Omental fat pad (tissue), 3 donors: ENCODE measurements at regions not wholly inside any gene's neighbourhood (a gene's known extent, or its start where the extent isn't known, plus 50 kb on each side); places are given as distances from the start of the nearest gene placed in this dataset.

Experiments
- ATAC-seq: fragments of 150-250 bp; one replicate; pipeline ENCODE4 v1.9.1; 2016; ENCODE audit warnings: mild to moderate bottlenecking, moderate library complexity; ENCODE audit not compliant: low FRiP score
- DNase-seq: peaks from one replicate; pipeline ENCODE4 v3.0.0-alpha.2; 2019; ENCODE audit warnings: low spot score
- CTCF ChIP-seq, 3 donors: fragments of 450-650 bp; IDR thresholded peaks; one replicate each; pipeline ENCODE4 v1.5.1; 2016 to 2017; ENCODE audit warnings: antibody characterized with exemption in 3 of 3, mild to moderate bottlenecking in 3 of 3, moderate library complexity in 2 of 3

DNA sequence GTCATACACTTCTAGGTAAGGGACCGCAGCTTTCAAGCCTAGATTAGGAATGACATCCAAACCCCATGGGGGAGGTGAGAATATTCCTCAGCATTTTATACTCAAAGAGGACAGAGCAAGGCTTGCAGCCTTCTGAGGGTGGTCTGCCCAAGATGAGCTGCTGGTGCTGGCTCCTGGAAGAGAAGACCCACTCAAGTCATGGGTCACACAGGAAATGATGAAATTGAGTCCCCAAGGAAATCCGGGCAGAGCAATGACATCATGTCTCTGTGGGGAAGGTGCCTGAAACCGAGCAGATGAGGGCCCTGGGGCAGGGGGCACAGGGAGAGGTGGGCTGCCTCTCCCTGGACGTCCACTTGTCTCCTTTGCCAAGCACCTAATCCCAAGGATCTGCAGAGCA, 468.7 kb downstream of the TSHZ3 start:
- no peak for TF ChIP-seq CTCF (IDR thresholded peaks at IDR 0.05)
- no peak for DNase-seq
- ATAC-seq, result no peak

DNA sequence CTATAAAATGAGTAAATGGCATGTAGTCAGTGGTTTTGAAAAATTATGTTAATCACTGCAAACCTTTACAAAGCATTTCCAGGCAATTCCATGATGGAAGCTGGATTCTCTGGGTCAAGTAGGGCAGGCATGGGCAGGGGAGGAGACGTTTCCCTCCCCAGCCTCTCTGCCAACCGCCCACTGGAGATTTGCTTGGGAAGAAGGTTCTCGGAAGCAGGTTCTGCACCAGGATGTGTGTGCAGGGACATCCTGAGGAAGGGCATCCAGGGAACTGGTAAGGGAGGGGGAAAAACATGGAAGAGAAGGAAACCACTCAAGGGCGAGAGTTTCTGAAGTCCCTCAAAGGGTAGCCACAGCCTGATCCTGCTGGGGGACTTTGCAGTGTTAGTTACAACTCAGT, 469.1 kb downstream of the TSHZ3 start:
- no peak for TF ChIP-seq CTCF (IDR thresholded peaks at IDR 0.05)
- ATAC-seq (no peak), DNase-seq (no peak)

DNA sequence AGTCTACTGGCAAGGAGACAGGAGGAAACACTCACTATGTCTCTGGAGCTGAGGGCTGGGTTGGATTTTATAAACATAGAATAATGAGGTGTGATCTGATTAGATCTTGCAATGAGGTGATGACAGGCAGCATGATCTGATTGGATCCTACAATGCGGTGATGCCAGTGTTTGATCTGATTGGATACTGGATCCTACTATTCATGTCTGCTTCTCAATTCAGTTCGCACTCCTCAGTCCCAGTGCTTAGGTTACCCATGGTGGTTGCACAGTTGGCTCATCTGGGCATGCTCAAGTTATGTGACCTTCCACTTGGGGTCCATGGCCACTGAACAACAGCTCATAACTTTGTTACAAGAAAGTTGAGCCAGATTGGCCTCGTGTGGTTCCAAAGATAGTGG, 469.5 kb downstream of the TSHZ3 start:
- DNase-seq (no peak), ATAC-seq (no peak)
- no peak for TF ChIP-seq CTCF (IDR thresholded peaks at IDR 0.05)

- no peak for DNase-seq
- no peak for TF ChIP-seq CTCF (IDR thresholded peaks at IDR 0.05)
- ATAC-seq, result no peak
These were observed 470.0 kb downstream of the TSHZ3 start for GRCh38 chr19:30879225-30879624.

DNA sequence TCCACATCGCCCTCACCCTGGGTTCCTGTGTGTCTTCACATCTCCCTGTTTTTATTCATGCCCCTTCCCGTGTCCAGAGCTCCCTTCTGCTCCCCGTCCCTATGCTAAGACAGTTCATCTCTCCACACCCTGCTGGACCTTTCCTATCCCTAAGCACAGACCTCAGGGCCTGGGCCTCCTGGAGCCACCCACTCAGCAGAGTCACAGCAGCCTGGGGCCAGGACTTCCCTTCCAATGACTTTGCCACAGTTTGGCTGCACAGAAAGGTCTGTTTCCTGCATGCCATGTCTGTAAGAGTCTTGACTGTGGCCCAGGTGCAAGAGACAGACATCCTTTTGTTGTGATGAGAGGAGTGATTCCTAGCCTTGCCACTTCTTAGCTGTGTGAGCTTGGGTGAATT, 470.7 kb downstream of the TSHZ3 start:
- no peak for TF ChIP-seq CTCF (IDR thresholded peaks at IDR 0.05)
- ATAC-seq, result no peak

GRCh38 chr19:30877661-30878113, 471.5 kb downstream of the TSHZ3 start:
- ATAC-seq (no peak), DNase-seq (no peak)
- TF ChIP-seq CTCF (IDR thresholded peaks at IDR 0.05), result no peak

More for the DNA sequence above, 470.7 kb downstream of the TSHZ3 start:
- no peak for DNase-seq

DNA sequence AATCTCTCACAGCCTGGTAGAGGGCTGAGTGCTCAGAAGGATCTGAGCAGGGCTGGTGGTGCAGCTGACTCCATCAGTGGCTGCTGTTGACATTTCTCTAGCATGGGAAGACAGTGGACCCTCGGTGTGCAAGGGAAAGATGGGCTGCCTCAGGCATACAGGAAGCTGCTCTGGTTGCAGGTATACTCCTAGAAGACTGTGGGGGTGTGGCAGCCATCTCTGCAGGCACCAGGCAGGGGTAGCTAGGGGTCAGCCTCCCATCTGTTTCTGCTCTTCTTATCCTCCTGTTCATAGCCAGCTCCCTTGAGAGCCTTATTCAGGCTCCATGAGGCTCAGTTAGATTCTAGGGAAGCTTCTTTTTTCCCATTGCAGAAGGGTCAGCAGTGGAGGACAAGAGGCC, 475.5 kb downstream of the TSHZ3 start:
- no peak for TF ChIP-seq CTCF (IDR thresholded peaks at IDR 0.05)
- ATAC-seq (no peak), DNase-seq (no peak)
